GM18499 (cell line): ENCODE measurements at regions not wholly inside any gene's neighbourhood (a gene's known extent, or its start where the extent isn't known, plus 50 kb on each side); places are given as distances from the start of the nearest gene placed in this dataset.
"Not testable (repeated sequence)": the region's sequence is repeated elsewhere in the genome, so short reads cannot be mapped to it uniquely, and the experiment has no call there.

Experiments used
- ATAC-seq: cut with Tn5 transposase; IDR thresholded peaks from one replicate; pipeline ENCODE4 v1.9.1; 2021; ENCODE audit warnings: moderate number of reproducible peaks; ENCODE audit not compliant: insufficient read depth, unreplicated experiment

DNA sequence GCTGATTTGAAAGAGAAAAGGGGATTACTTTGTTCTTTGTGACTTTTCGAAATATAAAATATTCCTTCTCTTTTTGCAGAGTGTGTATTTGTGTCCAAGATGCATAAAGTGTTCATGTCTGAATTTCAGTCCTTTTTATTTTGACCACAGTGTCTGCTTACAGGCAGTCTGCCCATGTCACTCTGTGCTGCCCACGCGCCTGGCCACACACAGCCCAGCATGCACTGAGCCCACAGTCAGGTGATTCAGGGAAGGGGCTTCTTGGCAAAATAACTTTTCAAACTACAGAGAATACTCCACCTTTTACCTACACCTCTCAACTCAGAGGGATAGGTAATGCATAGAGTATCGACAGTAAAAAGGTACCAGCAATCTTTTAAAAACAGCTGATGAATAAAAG lies 142.5 kb upstream of the TRPC4 start:
- no peak for ATAC-seq

DNA sequence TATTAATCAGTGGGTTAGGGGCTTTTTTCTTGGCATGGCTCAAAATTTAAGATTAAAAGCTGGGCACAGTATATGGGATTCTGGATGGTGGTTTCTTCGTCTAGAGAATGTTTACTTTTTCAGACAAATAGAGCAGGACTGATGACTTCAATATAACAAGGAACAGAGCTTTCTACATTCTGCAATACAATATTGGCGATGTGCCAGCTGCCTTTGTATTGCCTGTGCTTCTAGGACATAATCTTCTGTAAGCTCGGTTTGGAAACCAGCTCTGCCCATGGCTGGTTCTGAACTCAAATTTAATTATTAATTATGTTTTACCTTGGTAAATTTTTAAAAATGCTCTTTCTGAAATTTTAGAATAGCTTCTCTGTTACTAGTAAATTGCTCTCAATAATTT lies 139.1 kb upstream of the TRPC4 start:
- no peak for ATAC-seq

DNA sequence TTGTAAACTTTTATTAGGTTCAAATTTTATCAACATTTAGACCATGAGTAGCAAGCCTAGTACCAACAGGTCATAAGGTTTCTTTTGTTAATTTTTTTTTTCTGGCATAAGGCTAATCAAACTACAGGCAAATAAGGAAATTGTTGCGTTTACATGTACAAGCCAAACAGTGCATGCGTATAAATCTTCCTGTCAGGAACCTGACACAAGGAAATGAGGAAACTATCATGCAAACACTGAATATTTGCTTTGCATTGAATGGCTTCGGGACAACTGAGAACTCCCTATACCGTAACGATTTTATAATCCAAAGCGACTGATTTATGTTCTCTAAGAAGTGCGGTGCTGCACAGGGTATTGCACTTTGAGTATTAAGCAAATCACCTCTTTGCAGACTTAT lies 133.0 kb upstream of the TRPC4 start:
- ATAC-seq = no peak

DNA sequence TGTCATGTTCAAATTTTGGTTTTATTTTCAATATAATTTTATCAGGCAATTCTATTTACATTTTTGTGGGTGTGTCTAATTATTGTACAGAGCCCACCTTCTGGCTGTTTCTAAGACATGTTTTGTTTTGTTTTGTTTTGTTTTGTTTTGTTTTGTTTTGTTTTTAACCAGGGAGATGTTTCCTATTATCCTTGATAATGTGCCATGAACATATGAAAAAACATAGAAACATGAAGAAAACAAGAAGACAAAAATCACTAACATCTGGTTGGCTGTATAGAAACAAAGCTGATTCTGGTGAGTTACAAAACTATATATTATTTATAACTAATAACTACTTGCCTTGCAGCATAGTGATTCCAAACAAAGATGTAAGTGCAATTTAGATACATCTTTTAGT lies 128.1 kb upstream of the TRPC4 start:
- no peak for ATAC-seq

DNA sequence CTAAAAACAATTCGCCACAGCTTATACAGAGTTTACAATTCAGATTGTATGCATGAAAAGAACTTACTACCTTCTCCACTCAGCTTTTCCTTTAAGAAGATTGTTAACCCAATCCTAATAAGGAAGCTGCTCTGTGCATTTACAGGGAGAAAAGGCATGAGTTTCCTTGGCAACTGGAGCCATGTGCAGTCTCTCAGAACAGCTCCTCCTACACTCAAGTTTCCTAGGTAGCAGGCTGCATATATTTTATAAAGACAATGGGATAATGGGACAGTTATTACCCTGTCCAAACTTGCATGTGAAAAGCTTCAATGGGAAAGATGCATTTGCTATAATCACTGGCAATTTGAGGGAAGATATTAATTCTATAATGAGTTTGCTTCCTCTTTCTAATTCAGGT lies 125.5 kb upstream of the TRPC4 start:
- no peak for ATAC-seq

DNA sequence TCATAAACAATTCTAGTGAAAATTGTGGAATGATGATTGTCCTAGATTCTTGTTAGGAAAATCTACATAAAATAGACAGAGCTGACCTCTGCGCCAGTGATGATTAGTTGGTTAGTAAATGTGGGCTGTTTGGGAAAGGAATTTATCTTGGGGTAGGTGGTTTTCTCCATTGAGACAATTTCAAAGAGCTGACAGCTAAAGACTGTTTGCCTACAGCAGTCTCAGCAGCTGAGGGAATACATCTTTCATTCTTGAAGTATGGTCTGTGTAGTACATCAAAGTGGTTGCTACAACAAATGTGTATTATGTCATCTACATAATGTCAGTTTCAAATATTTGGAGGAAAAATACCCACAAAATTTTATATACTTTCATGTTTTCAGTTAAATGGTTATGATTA lies 117.2 kb upstream of the TRPC4 start:
- ATAC-seq = no peak

DNA sequence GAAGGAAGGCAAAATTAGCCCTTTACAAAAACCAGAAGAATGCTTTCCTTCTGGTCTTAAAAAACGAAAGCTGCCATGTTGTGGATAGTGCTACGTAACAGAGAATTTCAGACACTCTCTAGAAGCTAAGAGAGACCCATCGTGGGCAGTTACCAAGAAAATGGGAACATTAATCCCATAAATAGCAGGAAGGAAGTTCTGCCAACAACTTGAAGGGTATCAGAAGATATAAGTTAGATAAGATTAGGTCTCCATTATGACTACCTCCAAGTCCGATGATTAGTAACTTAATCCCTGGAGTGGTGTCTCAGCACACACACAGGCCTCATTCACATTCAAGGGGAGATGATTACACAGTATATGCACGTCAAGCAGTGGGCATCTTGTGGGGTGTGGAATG lies 115.7 kb upstream of the TRPC4 start:
- ATAC-seq = no peak

DNA sequence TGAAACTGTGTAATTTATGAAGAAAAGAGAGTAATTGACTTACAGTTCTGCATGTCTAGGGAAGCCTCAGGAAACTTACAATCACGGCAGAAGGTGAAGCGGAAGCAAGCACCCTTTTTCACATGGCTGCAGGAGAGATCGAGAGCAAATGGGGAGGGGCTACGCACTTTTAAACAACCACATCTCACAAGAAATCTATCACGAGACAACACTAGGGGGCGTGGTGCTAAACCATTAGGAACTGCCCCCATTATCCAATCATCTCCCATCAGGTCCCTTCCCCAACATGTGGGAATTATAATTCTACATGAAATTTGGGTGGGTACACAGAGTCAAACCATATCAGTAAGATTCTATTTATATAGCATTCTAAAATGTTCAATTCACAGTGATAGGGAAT lies 114.8 kb upstream of the TRPC4 start:
- ATAC-seq = no peak

DNA sequence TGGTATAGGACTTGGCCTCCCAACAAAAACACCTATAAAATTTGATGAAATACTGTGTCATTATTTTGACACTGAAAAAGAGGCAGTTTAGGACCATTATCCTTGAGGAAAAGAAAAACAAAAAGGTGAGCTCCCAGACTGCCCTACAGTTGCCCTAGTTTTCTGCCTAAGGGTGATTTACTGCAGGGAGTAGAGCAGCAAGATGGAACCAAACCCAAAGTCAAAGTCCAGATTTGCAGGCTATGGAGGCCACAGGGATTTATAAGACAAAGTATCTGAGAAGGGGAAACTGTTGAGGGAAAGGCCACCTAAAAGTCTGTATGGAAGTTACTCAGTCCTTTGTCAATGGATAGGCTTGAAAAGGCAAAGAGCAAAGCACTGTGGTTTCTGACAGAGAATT lies 112.4 kb upstream of the TRPC4 start:
- ATAC-seq = no peak

DNA sequence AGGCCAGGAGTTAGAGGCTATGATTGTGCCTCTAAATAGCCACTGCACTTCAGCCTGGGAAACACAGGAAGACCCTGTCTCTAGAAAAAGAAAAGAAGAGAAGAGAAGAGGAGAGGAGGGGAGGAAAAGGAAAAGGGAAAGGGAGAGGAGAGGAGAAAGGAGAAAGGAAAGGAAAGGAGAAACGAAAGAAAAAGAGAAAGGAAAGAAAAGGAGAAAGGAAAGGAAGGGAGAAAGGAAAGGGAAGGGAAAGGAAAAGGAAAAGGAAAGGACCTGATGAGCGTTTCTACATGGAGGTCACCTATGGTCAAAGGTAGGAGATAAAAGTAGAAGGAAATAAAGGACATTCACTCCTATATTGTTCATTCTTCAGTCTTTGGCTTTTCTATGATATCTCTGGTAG lies 109.1 kb upstream of the TRPC4 start:
- ATAC-seq = no peak

DNA sequence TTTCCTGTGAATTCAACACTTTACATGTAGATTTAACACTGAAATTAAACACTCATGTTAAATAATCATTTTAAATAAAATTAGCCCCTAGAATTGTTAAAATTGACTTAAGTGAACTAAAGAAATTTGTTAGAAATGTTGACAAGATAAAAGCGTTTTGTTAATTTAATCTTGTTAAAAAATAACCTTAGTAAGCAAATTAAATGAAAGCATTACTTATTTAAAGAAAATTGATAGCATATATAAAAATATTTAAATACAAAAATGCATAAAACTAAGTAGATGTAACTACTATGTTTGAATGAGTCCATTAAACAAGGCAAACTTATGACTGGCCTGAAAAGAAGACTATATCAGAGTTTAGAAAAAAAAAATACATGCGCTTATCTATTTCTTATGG lies 99.0 kb upstream of the TRPC4 start:
- ATAC-seq = no peak

DNA sequence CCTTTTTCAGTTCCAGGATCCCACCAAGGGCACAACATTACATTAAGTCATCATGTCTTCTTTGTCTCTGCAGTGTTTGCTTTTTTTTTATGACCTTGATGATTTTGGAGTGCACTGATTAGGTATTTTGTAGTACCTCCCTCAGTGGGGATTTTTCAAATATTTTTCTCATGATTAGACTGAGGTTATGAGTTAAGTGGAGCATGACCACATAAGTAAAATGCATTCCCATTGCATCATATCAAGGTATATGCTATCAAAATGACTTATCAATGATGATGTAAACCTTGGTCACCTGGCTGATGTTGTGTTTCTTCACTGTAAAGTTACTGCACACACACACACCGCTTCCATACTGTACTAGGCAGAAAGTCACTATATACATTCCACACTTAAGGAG lies 96.7 kb upstream of the TRPC4 start:
- ATAC-seq = no peak

DNA sequence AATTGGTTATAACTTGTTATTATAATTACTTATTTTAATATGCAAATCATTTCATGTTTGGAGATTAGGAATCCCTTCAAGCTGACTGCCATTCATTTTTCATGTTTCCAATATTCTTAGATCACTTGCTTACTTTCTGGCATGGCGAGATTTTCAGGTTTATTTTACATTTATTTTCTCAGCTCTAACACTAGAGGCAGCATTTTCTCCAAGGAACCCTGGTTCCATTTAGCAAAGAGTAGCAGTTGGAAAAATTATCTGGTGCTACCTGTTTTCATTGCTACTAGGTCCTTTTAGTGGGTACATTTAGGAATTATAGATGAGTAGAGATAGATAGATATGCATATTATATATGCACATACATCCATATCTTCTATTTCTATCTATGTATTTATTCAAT lies 90.9 kb upstream of the TRPC4 start:
- ATAC-seq = no peak

DNA sequence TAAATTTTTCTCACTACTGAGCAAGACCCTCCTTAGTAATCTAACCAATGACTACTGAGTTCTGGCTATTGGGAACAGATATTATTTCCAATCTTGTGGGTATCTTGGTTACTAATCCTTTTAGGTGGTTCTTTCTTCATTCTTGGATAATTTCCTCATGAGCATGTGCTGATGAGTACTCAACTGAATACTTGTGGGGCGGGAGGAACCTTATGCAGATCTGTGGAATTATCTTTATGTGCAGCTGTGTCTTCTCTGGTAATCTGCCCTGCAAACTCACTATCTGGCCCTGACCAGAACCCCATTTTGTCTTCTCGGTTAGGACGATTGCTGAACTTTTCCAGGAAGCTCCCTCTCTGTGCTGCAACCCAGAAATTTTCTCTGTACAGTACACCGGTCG lies 89.7 kb upstream of the TRPC4 start:
- no peak for ATAC-seq

DNA sequence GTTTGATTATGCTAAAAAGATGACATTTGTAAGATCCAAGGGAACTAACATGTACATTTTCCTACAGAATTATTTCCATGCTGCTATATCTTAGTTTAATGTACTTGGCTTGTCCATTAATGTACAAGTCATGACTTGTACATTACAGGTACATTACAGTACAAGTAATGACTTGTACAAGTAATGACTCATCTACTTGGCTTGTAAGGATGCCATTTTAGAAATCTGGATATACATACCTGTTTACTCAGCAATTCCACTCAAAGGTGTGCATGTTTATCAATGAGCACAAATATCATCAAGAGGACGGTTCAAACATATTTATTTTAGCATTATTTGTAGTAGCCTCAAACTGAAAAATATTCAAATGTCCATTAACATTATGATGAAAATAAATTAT lies 87.0 kb upstream of the TRPC4 start:
- no peak for ATAC-seq

DNA sequence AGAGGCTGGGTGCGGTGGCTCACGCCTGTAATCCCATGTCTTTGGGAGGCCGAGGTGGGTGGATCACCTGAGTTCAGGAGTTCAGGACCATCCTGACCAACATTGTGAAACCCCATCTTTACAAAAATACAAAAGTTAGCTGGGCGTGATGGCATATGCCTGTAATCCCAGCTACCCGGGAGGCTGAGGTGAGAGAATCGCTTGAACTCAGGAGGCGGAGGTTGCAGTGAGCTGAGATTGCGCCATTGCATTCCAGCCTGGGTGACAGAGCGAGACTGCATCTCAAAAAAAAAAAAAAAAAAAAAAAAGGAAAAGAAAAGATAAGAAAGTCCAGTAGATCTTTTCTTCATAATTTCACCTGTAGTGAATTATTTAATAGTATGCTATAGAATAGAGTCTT lies 85.0 kb upstream of the TRPC4 start:
- not testable (repeated sequence) for ATAC-seq

DNA sequence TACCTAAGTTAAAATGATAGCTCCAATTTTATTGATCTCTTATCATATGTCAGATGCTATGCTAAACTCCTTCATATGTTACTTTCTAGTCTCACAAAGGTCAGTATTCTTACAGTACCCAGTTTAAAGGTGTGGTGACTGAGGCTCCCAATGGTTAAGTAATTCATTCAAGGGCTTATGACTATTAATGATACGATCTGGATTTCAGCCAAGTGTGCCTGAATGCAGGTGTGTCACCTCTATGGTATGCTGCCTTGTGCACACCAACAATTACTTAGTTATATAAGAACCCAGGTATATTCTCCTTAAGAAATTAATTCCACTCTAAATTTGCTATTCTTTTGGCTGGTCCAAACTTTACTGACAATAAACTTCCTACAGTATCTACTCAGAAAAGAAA lies 84.6 kb upstream of the TRPC4 start:
- ATAC-seq = no peak

DNA sequence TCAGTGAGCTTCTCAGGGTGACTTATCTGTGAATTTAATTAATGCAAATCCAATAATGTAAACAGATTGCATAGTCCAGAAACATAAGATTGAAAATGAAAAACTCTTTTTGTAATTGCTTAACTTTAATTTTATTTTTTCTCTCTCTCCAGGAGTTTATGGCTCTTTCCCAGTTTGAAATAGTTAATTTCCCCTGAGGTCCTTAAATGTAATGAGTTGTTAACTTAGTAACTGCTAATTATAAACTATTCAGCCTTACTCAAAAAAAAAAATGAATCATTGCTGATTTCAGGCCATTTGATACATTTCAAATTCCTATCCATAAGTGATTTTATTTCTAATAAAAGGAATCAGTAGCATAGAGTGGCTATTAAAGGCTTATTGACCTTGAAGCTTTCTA lies 84.1 kb upstream of the TRPC4 start:
- ATAC-seq = no peak

DNA sequence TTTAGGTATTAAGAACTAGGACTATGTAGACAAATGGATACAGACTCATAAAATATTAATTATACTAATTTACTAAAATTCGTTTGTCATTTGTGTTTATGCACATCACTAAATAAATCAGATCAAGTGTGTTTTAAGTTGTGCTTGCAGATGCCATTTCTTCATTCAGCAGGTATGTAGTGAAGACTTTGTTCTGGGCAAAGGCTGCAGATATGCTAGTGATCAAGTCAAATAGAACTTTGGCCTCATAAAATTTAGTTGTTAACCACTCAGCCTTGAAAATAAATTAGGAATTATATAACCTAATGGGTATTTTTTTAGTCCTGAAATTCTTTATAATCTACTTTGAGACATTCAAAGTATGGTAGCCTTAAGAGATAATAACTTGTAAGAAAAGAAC lies 80.4 kb upstream of the TRPC4 start:
- ATAC-seq = no peak

DNA sequence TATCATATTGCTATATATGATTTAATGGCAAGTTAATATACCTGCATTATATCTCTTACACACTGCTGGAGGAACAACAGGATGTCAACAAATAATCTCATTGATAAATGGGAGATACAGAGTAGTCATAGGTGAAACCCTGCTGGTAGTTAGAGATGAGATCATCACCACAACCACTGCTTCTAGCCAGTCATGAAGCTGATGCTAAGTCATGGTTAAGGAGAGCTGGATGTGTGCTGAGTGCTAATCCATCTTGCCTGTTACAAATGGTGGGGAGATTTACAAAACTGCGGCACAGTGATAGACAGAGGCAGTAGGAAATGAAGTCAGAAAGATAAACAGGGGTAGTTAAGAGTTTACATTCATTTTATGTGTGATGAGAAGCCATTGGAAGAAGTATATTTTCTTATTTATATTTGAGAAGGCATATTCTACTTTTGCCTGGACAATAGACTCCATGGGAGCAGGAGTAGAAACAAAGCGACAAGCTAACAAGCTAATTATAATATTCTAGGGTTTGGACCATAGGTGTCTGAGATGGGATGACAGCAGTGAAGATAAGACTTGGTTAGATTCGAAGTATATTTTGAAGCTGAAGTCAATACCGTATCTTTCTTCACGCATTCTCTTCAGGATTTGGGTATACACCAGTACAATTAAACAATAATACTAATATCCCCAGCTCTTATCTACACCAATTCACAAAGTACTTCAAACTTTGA lies 78.0 kb upstream of the TRPC4 start:
- no peak for ATAC-seq

DNA sequence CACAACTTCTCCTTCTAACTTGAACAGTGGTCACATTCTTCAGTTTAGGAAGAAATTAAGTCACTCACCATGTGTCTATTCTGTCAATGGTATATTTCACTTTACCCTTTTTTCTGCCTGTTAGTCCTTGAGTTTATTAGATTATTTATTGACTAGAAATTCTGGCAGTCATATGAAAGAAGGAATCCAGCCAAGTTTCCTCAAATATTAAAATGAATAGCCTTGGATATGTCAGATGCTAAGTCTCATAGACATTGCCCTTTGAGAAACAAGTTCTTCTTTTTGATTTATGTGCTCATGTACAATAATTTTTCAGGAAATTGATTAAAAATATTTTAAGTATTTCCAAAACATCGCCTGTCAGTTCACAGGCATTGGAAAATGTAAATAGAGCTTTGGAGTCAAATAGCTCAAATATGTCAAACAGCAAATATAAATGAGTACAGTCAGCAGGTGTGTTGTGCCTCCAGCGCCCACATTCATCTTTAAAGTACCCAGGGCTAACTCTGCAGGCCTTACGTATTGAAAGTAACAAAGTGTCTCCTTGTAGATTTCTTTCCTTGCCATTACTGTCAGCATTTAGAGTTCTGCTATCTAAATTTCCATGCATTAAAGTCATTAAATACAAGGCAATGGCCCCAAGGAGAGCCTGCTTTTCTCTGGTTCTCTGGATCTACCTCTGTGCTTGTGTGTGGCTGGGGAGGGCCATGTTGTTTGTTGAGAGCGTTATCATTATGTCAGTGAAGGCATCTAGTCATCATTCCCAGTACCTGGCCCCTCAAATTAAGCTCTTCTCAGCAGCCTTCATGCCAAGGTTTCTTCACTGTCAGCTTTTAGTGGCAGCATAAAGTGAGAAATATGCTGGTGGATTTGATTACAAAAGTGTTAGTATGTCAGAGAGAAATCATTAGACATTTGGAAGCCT lies 76.3 kb upstream of the TRPC4 start:
- no peak for ATAC-seq
